DOHH2 (cell line): ENCODE measurements at regions not wholly inside any gene's neighbourhood (a gene's known extent, or its start where the extent isn't known, plus 50 kb on each side); places are given as distances from the start of the nearest gene placed in this dataset.

Experiments
- H3F3A ChIP-seq: fragments of 200-600 bp; sonication (generic), shearing (Covaris generic); 2 replicates; pipeline ENCODE4 v1.6.0; 2016; ENCODE audit warnings: antibody characterized with exemption, mild to moderate bottlenecking; ENCODE audit not compliant: control insufficient read depth, insufficient read depth
- H3K27ac ChIP-seq: fragments of 200-600 bp; sonication (generic); 2 replicates; pipeline ENCODE4 v1.5.1; 2014; ENCODE audit warnings: low read depth, mild to moderate bottlenecking, low read length, moderate library complexity
- H3K27me3 ChIP-seq: fragments of 200-600 bp; sonication (generic); 2 replicates; pipeline ENCODE4 v1.6.1; 2014; ENCODE audit warnings: mild to moderate bottlenecking, low read length, mixed read lengths; ENCODE audit not compliant: control insufficient read depth
- H3K36me3 ChIP-seq: fragments of 200-600 bp; sonication (generic); 2 replicates; pipeline ENCODE4 v1.6.1; 2014; ENCODE audit warnings: mild to moderate bottlenecking, low read length, moderate library complexity, mixed read lengths; ENCODE audit not compliant: control insufficient read depth
- H3K4me1 ChIP-seq: fragments of 200-600 bp; sonication (generic); 2 replicates; pipeline ENCODE4 v1.6.1; 2014; ENCODE audit warnings: mild to moderate bottlenecking, low read length, mixed read lengths; ENCODE audit not compliant: control insufficient read depth
- H3K4me2 ChIP-seq: fragments of 200-600 bp; sonication (generic); 2 replicates; pipeline ENCODE4 v1.6.0; 2014; ENCODE audit warnings: mild to moderate bottlenecking, low read length, moderate library complexity
- H3K4me3 ChIP-seq: fragments of 200-600 bp; sonication (generic); 2 replicates; pipeline ENCODE4 v1.5.1; 2014; ENCODE audit warnings: mild to moderate bottlenecking, low read length, mixed read lengths
- H3K79me2 ChIP-seq: fragments of 200-600 bp; sonication (generic); 2 replicates; pipeline ENCODE4 v1.6.1; 2014; ENCODE audit warnings: mild to moderate bottlenecking, low read length, mixed read lengths; ENCODE audit not compliant: control insufficient read depth
- H3K9me2 ChIP-seq: fragments of 200-600 bp; sonication (generic); replicated peaks from 2 replicates; pipeline ENCODE4 v1.6.1; 2014; ENCODE audit warnings: mild to moderate bottlenecking, low read length, mixed read lengths; ENCODE audit not compliant: control insufficient read depth
- H3K9me3 ChIP-seq: fragments of 200-600 bp; sonication (generic); 2 replicates; pipeline ENCODE4 v1.6.1; 2014; ENCODE audit warnings: antibody characterized with exemption, low read length, mixed read lengths; ENCODE audit not compliant: control insufficient read depth, insufficient read depth
- H4K20me1 ChIP-seq: fragments of 200-600 bp; sonication (generic); 2 replicates; pipeline ENCODE4 v1.6.0; 2014; ENCODE audit warnings: low read depth, mild to moderate bottlenecking, antibody characterized with exemption, low read length, moderate library complexity; ENCODE audit not compliant: control insufficient read depth, insufficient read depth
- EZH2phosphoT487 ChIP-seq: fragments of 200-600 bp; sonication (generic); IDR thresholded peaks from 2 replicates; pipeline ENCODE4 v1.6.1; 2017; ENCODE audit warnings: borderline replicate concordance, mild to moderate bottlenecking, antibody characterized with exemption, low read length, moderate library complexity, mixed read lengths
- TF ChIP-seq, protein P1 (sequence below): fragments of 200-600 bp; sonication (generic); IDR thresholded peaks from one replicate; pipeline ENCODE4 v1.5.1; 2014; ENCODE audit warnings: antibody characterized with exemption, mild to moderate bottlenecking, low read depth, low read length; ENCODE audit not compliant: poor library complexity, severe bottlenecking

DNA sequence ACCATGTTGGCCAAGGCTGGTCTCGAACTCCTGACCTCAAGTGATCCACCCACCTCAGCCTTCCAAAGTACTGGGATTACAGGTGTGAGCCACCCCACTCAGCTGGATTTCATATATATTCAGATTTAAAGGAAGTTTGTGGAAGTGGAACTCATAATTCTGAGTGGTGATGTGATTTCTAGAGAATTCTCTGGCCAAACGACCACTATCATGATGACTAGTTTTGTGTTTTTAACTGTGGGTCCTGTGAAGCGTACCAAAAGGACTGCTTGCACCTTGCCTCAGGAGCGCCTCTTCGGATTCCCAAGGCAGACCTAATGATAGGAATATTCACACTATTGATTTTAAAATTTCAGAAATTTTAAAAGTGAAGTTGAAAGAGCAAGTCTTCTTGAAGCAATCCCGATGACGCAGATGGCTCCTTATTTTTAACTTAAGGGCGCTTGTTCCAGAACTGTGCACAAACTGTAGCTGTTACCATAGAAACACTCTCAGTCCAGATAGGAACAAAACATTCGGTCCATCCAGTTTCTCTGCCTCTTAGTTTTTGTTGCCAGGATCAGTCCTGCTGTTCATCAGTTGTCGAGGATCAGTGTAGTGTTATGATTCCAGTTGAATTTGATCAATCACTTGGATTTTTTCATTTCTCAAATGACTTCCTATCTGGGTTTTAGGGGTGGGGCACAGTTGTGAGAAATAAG, 51.7 kb upstream of the CLCN4 start:
- peaks cover 47% of the 10 kb centered on the region for H3K79me2 ChIP-seq
- H3F3A ChIP-seq, result peaks cover 24% of the 10 kb centered on the region
- peaks cover 51% of the 10 kb centered on the region for H3K36me3 ChIP-seq
- H3K4me1 ChIP-seq, result peaks cover 96% of the 10 kb centered on the region
- peak overlapping the region; percentile 100 for H3K27ac ChIP-seq
- H3K27me3 ChIP-seq, result no peaks in the 10 kb centered on the region
- H4K20me1 ChIP-seq, result no peaks in the 10 kb centered on the region
- TF ChIP-seq, protein P1, sequence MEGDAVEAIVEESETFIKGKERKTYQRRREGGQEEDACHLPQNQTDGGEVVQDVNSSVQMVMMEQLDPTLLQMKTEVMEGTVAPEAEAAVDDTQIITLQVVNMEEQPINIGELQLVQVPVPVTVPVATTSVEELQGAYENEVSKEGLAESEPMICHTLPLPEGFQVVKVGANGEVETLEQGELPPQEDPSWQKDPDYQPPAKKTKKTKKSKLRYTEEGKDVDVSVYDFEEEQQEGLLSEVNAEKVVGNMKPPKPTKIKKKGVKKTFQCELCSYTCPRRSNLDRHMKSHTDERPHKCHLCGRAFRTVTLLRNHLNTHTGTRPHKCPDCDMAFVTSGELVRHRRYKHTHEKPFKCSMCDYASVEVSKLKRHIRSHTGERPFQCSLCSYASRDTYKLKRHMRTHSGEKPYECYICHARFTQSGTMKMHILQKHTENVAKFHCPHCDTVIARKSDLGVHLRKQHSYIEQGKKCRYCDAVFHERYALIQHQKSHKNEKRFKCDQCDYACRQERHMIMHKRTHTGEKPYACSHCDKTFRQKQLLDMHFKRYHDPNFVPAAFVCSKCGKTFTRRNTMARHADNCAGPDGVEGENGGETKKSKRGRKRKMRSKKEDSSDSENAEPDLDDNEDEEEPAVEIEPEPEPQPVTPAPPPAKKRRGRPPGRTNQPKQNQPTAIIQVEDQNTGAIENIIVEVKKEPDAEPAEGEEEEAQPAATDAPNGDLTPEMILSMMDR, result no peak
- no peak for TF ChIP-seq EZH2phosphoT487
- H3K9me2 ChIP-seq, result no peaks in the 10 kb centered on the region
- H3K9me3 ChIP-seq, result no peaks in the 10 kb centered on the region
- H3K4me3 ChIP-seq, result peak overlapping the region; percentile 65
- peak overlapping the region; percentile 91 for H3K4me2 ChIP-seq

DNA sequence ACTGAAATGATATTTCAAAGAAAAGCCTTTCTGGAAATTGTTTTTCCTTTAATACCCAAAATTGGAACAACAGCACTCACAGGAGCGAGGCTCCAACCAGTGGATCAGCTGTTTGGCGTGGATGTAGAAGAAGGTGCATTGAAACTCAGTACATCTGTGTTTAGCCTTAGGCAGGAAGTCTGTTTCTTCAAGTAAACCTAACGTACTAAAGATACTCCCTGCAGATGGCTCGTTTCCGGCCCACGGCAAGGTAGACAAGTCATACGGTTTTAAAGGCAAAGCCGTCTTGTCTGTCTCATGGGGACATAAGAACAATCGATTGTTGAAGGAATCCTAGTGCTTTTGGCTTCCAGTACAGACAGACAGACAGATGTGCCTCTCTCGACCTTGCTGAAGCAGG, 50.0 kb upstream of the CLCN4 start:
- no peaks in the 10 kb centered on the region for H4K20me1 ChIP-seq
- TF ChIP-seq, protein P1, result no peak
- peak overlapping the region; percentile 100 for H3K27ac ChIP-seq
- H3F3A ChIP-seq, result peaks cover 35% of the 10 kb centered on the region
- no peaks in the 10 kb centered on the region for H3K9me2 ChIP-seq
- no peaks in the 10 kb centered on the region for H3K9me3 ChIP-seq
- peak overlapping the region; percentile 91 for H3K4me2 ChIP-seq
- peaks cover 96% of the 10 kb centered on the region for H3K4me1 ChIP-seq
- peak overlapping the region; percentile 65 for H3K4me3 ChIP-seq
- no peaks in the 10 kb centered on the region for H3K27me3 ChIP-seq
- peaks cover 33% of the 10 kb centered on the region for H3K79me2 ChIP-seq
- H3K36me3 ChIP-seq, result peaks cover 41% of the 10 kb centered on the region
